Heart left ventricle (tissue), 13 donors: ENCODE measurements at regions not wholly inside any gene's neighbourhood (a gene's known extent, or its start where the extent isn't known, plus 50 kb on each side); places are given as distances from the start of the nearest gene placed in this dataset.

Experiments
- POLR2A ChIP-seq, 2 donors: fragments of 450-650 bp; IDR thresholded peaks; one replicate each; pipeline ENCODE4 v1.6.1; 2017; ENCODE audit warnings: antibody characterized with exemption in 2 of 2, mild to moderate bottlenecking in 2 of 2, moderate library complexity in 2 of 2
- TF ChIP-seq, protein P1 (sequence below), 12 donors: fragments of 200-600 bp; sonication (generic) in 4 of 12; IDR thresholded peaks; one replicate each; pipeline versions ENCODE4 v1.5.0 to v1.8.0; 2018 to 2022; ENCODE audit warnings: antibody characterized with exemption in 12 of 12, mild to moderate bottlenecking in 5 of 12
- donor health status: ischemic (EF 13 %, LVEDD 7.1; RV severe dilation, severe dysfunction).
- donor health status: DM: no; HTN: yes; CAD: no.
- donor health status: DM: no; HTN: no; CAD: no.
- donor health status: ischemic (EF 25% LVEDD 6.9; RV normal size, moderate dysfunction).
- donor health status: ischemic (EF 25% LVEDD 5.7; RV mildly dilated, moderate dysfunction).
- donor health status: ischemic (EF 35%, LVEDD 5.7; RV mildly dilated, moderate dysfunction).
- donor health status: nonischemic (EF 11% LVEDD 7.7; RV severe dilation, severe dysfunction).
- donor health status: DM: yes; HTN: yes; CAD: no.
- donor health status: PGD.
- donor health status: ischemic (EF 29% LVEDD 5.4; RV normal size, mild dysfunction).
- donor health status: nonischemic (EF 23%, LVEDD 6.1; RV moderate dilation, normal function).

DNA sequence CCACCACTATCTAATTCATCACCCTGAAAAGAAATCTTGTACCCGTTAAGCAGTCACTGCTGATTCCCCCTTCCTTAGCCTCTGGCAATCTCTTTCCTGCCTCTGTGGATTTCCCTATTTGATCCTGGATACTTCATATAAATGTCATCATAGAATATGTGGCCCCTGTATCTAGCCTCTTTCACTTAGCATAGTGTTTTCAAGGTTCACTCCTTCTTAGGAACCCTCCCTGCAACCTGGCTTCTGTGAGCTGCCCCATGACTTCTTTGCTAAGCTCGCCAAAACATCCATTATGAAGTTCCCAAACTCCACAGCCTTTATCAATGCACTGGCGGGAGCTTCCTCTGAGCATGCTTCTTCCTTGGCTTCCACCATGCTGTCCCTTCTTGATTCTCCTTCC is 70.8 kb upstream of the PDZD8 start:
- TF ChIP-seq, protein P1, sequence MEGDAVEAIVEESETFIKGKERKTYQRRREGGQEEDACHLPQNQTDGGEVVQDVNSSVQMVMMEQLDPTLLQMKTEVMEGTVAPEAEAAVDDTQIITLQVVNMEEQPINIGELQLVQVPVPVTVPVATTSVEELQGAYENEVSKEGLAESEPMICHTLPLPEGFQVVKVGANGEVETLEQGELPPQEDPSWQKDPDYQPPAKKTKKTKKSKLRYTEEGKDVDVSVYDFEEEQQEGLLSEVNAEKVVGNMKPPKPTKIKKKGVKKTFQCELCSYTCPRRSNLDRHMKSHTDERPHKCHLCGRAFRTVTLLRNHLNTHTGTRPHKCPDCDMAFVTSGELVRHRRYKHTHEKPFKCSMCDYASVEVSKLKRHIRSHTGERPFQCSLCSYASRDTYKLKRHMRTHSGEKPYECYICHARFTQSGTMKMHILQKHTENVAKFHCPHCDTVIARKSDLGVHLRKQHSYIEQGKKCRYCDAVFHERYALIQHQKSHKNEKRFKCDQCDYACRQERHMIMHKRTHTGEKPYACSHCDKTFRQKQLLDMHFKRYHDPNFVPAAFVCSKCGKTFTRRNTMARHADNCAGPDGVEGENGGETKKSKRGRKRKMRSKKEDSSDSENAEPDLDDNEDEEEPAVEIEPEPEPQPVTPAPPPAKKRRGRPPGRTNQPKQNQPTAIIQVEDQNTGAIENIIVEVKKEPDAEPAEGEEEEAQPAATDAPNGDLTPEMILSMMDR (IDR thresholded peaks at IDR 0.05) = no peak
- no peak for TF ChIP-seq POLR2A (IDR thresholded peaks at IDR 0.05)
